Activated CD4-positive, alpha-beta T cell treated with anti-CD3 and anti-CD28 coated beads, Interleukin-2, amount 10 ng/mL, durations not matched to agents 7 days and 5 days (primary cell): ENCODE measurements at regions not wholly inside any gene's neighbourhood (a gene's known extent, or its start where the extent isn't known, plus 50 kb on each side); places are given as distances from the start of the nearest gene placed in this dataset.

Source experiments
- CTCF ChIA-PET: fragments of 350-600 bp; sonication (Branson Sonifier 250); formaldehyde crosslinking; loops from one replicate; lab custom pipeline; 2021; ENCODE audit warnings: antibody characterized with exemption; lab: Charles Lee
- POLR2A ChIA-PET: fragments of 350-600 bp; sonication (Branson Sonifier 250); formaldehyde crosslinking; loops from one replicate; lab custom pipeline; 2021; ENCODE audit warnings: antibody characterized with exemption; lab: Charles Lee
- DNase-seq: peaks from one replicate; pipeline ENCODE4 v3.0.0-alpha.2; 2020
- H3K27ac Mint-ChIP-seq: one replicate; pipeline ENCODE4 v1.8.0; 2021; ENCODE audit warnings: mild to moderate bottlenecking, moderate library complexity, mixed read lengths
- H3K27me3 Mint-ChIP-seq: one replicate; pipeline ENCODE4 v1.8.0; 2021; ENCODE audit warnings: mixed read lengths
- H3K36me3 Mint-ChIP-seq: one replicate; pipeline ENCODE4 v1.8.0; 2021; ENCODE audit warnings: low read depth, mixed read lengths
- H3K4me1 Mint-ChIP-seq: one replicate; pipeline ENCODE4 v1.8.0; 2021; ENCODE audit warnings: mixed read lengths
- H3K4me3 Mint-ChIP-seq: one replicate; pipeline ENCODE4 v1.8.0; 2021; ENCODE audit warnings: mild to moderate bottlenecking, moderate library complexity, mixed read lengths
- H3K9me3 Mint-ChIP-seq: one replicate; pipeline ENCODE4 v1.8.0; 2021; ENCODE audit warnings: mixed read lengths

DNA sequence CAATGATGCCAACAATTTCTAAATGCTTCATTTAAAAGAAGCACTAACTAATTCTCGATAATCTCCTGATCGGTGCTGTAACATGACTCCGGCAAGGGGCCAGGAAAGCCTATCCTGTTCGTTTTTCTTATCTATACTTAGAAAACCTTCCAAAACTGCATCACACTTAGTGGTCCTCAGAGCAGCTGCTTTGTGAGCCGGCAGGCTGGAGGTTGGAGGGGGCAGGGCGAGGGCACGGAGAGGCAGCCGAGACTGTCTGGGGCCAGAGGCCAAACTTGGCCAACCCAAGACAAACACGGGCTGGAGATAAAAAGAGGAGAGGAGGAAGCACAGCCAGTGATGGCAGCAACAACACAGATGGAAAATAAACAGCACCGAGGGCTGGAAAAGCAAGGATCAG is 455.7 kb downstream of the BCOR start:
- no peak for DNase-seq
- Mint-ChIP-seq H3K9me3 (peaks cover 2% of the 10 kb centered on the region), H3K27me3 (no peaks in the 10 kb centered on the region), H3K36me3 (no peaks in the 10 kb centered on the region), H3K4me1 (no peaks in the 10 kb centered on the region), H3K27ac (no peak overlapping the region), H3K4me3 (no peak overlapping the region)
- ChIA-PET POLR2A (no interaction called here), CTCF (no interaction called here)

- Mint-ChIP-seq H3K36me3 (no peaks in the 10 kb centered on the region), H3K4me1 (no peaks in the 10 kb centered on the region), H3K27me3 (no peaks in the 10 kb centered on the region), H3K27ac (no peak overlapping the region), H3K4me3 (no peak overlapping the region), H3K9me3 (peaks cover 2% of the 10 kb centered on the region)
- ChIA-PET POLR2A (no interaction called here), CTCF (no interaction called here)
- DNase-seq = no peak
Observed at GRCh38 chrX:39643550-39643949, 454.2 kb downstream of the BCOR start.

DNA sequence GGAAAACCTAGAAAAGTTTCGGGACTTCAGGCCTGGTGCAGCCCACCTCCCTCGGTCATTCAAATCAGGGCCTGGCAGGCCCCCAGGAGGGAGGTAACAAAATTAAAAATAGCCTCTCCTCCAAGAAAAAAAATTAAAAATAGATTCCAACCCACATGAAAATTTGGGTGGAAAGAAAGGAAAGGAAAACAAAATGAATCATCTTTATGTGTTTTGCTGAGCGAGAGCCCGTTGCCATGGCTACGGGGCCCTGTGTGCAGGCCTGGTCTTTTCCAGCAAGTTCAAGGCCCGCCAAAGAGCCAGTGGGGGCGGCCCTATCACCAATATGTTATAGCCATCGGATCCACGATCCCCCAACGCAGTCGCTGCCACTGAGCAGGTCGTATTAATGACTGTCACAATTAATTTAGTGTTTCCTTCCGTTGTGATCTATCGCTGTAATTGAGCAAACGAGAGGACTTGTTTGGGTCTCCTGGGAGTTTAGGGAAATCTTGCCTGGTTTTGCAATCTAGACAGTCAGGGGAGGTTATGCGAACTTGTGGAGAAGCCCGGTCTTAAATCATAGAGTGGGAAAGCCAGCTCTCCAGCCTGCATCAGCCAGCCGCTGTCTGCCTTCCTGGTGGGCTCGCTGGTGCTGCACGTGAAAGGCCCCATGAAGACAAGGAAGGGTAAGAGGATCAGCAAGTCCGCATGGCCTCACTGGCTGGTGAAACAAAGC is 452.4 kb downstream of the BCOR start:
- CTCF ChIA-PET = no interaction called here
- DNase-seq = no peak
- no peaks in the 10 kb centered on the region for H3K27me3 Mint-ChIP-seq
- POLR2A ChIA-PET = no interaction called here
- no peaks in the 10 kb centered on the region for H3K36me3 Mint-ChIP-seq
- H3K4me3 Mint-ChIP-seq = no peak overlapping the region
- no peak overlapping the region for H3K27ac Mint-ChIP-seq
- no peaks in the 10 kb centered on the region for H3K9me3 Mint-ChIP-seq
- no peaks in the 10 kb centered on the region for H3K4me1 Mint-ChIP-seq

DNA sequence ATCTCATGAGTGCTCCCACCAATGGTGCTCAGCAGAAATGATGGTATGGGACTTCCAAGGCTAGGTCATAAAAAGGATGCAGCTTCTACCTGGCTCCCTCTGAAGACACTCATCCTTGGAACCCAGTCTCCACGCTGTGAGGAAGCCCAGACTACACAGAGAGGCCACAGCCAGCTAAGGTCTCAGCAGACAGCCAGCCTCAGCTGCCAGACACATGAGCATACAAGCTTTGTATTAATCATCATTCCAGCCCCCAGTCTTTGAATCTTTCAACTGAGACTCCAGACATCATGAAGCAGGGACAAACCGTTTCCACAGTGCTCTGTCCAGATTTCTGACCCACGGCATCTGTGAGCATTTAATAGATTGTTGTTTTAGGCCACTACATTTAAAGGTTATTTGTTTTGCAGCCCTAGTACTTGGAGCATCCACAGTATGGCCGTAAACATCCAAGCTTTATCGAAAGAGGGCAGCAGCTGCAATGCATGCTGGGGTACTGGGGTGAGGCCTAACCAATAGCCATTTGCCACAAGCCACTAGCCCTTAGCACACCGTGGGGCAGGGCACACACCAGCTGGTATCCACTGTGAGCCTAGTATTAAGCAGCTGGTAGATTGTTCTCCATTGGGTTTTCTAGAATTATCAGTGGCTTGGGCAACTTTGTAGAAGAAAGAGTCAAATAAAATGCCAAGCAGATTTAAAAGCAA is 449.1 kb downstream of the BCOR start:
- CTCF ChIA-PET = no interaction called here
- no peak for DNase-seq
- Mint-ChIP-seq H3K4me1 (no peaks in the 10 kb centered on the region), H3K27me3 (no peaks in the 10 kb centered on the region), H3K4me3 (no peak overlapping the region), H3K36me3 (no peaks in the 10 kb centered on the region), H3K27ac (no peak overlapping the region), H3K9me3 (no peaks in the 10 kb centered on the region)
- POLR2A ChIA-PET = no interaction called here

- Mint-ChIP-seq H3K9me3 (no peaks in the 10 kb centered on the region), H3K27ac (no peak overlapping the region), H3K36me3 (no peaks in the 10 kb centered on the region), H3K27me3 (no peaks in the 10 kb centered on the region), H3K4me3 (no peak overlapping the region), H3K4me1 (no peaks in the 10 kb centered on the region)
- no peak for DNase-seq
- CTCF ChIA-PET = no interaction called here
- POLR2A ChIA-PET = no interaction called here
Observed at GRCh38 chrX:39650768-39651347, 446.9 kb downstream of the BCOR start.

DNA sequence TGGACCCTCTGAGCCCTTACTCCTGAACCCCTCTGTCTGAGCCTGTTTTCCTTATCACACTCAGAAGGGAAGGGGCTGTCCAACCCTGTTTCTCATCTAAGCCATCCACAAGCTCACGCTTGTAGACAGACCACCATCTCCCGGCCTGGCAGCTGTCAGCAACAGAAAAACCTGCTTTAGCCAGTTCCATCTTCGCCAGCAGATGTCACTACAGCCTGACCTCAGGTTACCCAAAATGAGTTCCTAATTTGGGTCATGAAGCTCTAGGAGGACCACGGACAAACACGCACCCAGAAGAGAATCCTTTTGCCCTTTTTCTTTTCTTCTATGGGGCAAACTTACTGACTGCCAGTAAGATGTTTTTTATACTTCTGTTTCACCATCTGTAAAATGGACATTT is 445.4 kb downstream of the BCOR start:
- POLR2A ChIA-PET = no interaction called here
- Mint-ChIP-seq H3K4me1 (no peaks in the 10 kb centered on the region), H3K9me3 (no peaks in the 10 kb centered on the region), H3K4me3 (no peak overlapping the region), H3K27me3 (no peaks in the 10 kb centered on the region), H3K27ac (no peak overlapping the region), H3K36me3 (no peaks in the 10 kb centered on the region)
- peak; percentile 9 for DNase-seq
- CTCF ChIA-PET = no interaction called here

DNA sequence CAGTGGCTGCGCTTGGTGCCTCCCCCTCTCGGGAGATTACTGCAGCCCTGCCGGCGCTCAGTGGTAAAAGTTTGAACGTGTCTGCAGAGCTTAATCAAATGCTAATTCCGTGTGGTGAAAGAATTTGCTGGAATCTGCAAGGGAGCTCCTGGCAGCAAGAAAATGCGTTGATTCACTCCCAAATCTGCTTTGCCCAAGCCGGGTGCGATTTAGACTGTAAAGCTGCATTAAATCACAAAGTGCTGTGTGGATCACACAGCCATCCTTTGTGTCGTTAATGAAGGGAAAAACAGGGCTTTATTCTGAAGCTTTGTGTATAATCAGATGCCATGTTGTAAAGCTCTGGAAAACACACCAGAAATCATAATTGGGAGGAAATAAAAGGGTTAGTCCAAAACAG is 444.1 kb downstream of the BCOR start:
- H3K9me3 Mint-ChIP-seq = no peaks in the 10 kb centered on the region

GRCh38 chrX:39654183-39654925 is 443.4 kb downstream of the BCOR start:
- Mint-ChIP-seq H3K4me1 (no peaks in the 10 kb centered on the region), H3K4me3 (no peak overlapping the region), H3K27me3 (no peaks in the 10 kb centered on the region), H3K27ac (no peak overlapping the region), H3K9me3 (no peaks in the 10 kb centered on the region), H3K36me3 (no peaks in the 10 kb centered on the region)
- no peak for DNase-seq
- ChIA-PET POLR2A (no interaction called here), CTCF (no interaction called here)

More for the DNA sequence above, 444.1 kb downstream of the BCOR start:
- no peaks in the 10 kb centered on the region for H3K4me1 Mint-ChIP-seq
- CTCF ChIA-PET = no interaction called here
- POLR2A ChIA-PET = no interaction called here
- H3K27ac Mint-ChIP-seq = no peak overlapping the region
- no peak overlapping the region for H3K4me3 Mint-ChIP-seq
- DNase-seq = no peak
- no peaks in the 10 kb centered on the region for H3K27me3 Mint-ChIP-seq
- H3K36me3 Mint-ChIP-seq = no peaks in the 10 kb centered on the region

- Mint-ChIP-seq H3K9me3 (no peaks in the 10 kb centered on the region), H3K27me3 (no peaks in the 10 kb centered on the region), H3K4me3 (no peak overlapping the region), H3K36me3 (no peaks in the 10 kb centered on the region), H3K4me1 (no peaks in the 10 kb centered on the region), H3K27ac (no peak overlapping the region)
- ChIA-PET CTCF (no interaction called here), POLR2A (no interaction called here)
- DNase-seq = no peak
Observed at GRCh38 chrX:39654952-39655351, 442.8 kb downstream of the BCOR start.

GRCh38 chrX:39661116-39661907 is 436.4 kb downstream of the BCOR start:
- no peak overlapping the region for H3K27ac Mint-ChIP-seq
- H3K4me1 Mint-ChIP-seq = no peaks in the 10 kb centered on the region
- no peaks in the 10 kb centered on the region for H3K9me3 Mint-ChIP-seq
- no peak for DNase-seq
- H3K27me3 Mint-ChIP-seq = no peaks in the 10 kb centered on the region
- H3K4me3 Mint-ChIP-seq = no peak overlapping the region
- ChIA-PET CTCF (interaction anchor here (0.6 to 1.7 kb wide), 2 partner anchors 14 to 71 kb away, joined by 4 to 5 read pairs; no protein-coding TSS in a partner anchor), POLR2A (no interaction called here)
- no peaks in the 10 kb centered on the region for H3K36me3 Mint-ChIP-seq

DNA sequence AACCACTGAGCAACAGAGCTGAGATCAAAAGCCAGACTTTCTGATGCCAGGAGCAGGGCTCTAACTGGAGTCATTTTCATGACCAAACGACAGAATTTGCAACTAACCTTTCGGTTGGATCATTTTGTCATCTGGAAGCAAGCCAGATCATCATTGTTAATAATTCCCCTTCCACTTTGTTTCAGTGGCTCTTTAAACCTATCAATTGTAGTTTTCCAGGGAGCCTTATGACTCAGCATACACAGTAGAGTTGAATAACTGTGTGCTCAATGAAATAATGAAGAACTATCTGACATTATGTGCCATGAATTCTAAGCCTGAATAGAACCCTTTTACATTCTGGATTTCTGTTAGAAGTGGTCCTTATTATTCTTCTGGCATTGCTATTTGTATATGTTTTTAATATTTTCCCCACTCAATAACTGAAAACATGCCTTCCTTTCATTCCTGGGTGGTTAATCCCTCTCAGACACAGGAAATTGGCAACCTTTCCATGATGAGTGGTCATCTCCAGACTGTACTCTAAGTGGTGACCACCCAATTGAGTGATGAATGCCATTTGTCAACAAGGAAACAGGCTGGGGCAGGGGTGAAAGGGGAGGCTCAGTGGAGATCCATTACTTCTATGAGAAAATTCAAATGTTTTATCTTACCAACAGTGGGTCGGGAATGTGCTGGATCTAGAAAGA is 431.8 kb downstream of the BCOR start:
- Mint-ChIP-seq H3K4me3 (no peak overlapping the region), H3K27ac (no peak overlapping the region), H3K36me3 (no peaks in the 10 kb centered on the region), H3K9me3 (no peaks in the 10 kb centered on the region), H3K27me3 (no peaks in the 10 kb centered on the region), H3K4me1 (no peaks in the 10 kb centered on the region)
- DNase-seq = no peak
- ChIA-PET CTCF (no interaction called here), POLR2A (no interaction called here)

- CTCF ChIA-PET = no interaction called here
- H3K9me3 Mint-ChIP-seq = no peaks in the 10 kb centered on the region
- no peaks in the 10 kb centered on the region for H3K36me3 Mint-ChIP-seq
- POLR2A ChIA-PET = no interaction called here
- H3K27ac Mint-ChIP-seq = no peak overlapping the region
- DNase-seq = no peak
- H3K4me3 Mint-ChIP-seq = no peak overlapping the region
- no peaks in the 10 kb centered on the region for H3K4me1 Mint-ChIP-seq
- H3K27me3 Mint-ChIP-seq = no peaks in the 10 kb centered on the region
Observed at GRCh38 chrX:39667191-39667590, 430.6 kb downstream of the BCOR start.
